Type B pancreatic cell (in vitro differentiated cells): ENCODE measurements at regions not wholly inside any gene's neighbourhood (a gene's known extent, or its start where the extent isn't known, plus 50 kb on each side); places are given as distances from the start of the nearest gene placed in this dataset.

Experiments
- DNase-seq: peaks from one replicate; pipeline ENCODE4 v3.0.0; 2021; ENCODE audit warnings: mixed read lengths; ENCODE audit not compliant: unreplicated experiment; ENCODE audit errors: extremely low spot score
- H3K27ac Mint-ChIP-seq: 2 replicates; pipeline ENCODE4 v1.8.0; 2021; ENCODE audit warnings: mild to moderate bottlenecking, mixed read lengths
- H3K27me3 Mint-ChIP-seq: 2 replicates; pipeline ENCODE4 v1.8.0; 2021; ENCODE audit warnings: mixed read lengths
- H3K36me3 Mint-ChIP-seq: 2 replicates; pipeline ENCODE4 v1.8.0; 2021; ENCODE audit warnings: mixed read lengths
- H3K4me1 Mint-ChIP-seq: one replicate; pipeline ENCODE4 v1.8.0; 2021; ENCODE audit warnings: mixed read lengths; ENCODE audit not compliant: unreplicated experiment
- H3K4me3 Mint-ChIP-seq: 2 replicates; pipeline ENCODE4 v1.8.0; 2021; ENCODE audit warnings: mild to moderate bottlenecking, mixed read lengths
- H3K9me3 Mint-ChIP-seq: 2 replicates; pipeline ENCODE4 v1.8.0; 2021; ENCODE audit warnings: mixed read lengths
- CTCF ChIP-seq: fragments of 200-600 bp; sonication (generic); conservative IDR thresholded peaks from 2 replicates; pipeline ENCODE4 v1.5.0; 2021; ENCODE audit warnings: antibody characterized with exemption, mild to moderate bottlenecking

DNA sequence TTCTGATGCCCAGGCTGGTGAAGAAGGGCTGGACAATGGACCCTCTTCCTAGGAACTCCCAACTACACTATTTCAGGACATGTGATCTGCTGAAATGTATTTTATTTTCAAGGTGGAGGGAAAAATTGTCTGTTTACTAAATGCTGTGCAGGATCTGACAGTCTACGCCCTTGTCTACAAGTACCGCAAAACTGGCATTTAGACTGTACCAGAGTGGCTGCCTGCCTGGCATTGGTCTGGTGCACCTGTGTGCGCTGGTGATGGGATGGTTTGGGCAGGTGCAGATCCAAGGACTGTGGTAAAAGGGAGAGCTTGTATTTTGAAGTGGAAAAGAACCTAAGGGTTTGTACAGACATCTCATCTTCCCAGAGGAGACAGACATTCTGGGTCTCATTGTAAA is 79.7 kb downstream of the AIPL1 start:
- Mint-ChIP-seq H3K36me3 (no peaks in the 10 kb centered on the region), H3K4me1 (no peaks in the 10 kb centered on the region), H3K9me3 (no peaks in the 10 kb centered on the region), H3K4me3 (no peak overlapping the region), H3K27ac (no peak overlapping the region), H3K27me3 (no peaks in the 10 kb centered on the region)
- peak; percentile 20 for DNase-seq
- TF ChIP-seq CTCF: no peak

DNA sequence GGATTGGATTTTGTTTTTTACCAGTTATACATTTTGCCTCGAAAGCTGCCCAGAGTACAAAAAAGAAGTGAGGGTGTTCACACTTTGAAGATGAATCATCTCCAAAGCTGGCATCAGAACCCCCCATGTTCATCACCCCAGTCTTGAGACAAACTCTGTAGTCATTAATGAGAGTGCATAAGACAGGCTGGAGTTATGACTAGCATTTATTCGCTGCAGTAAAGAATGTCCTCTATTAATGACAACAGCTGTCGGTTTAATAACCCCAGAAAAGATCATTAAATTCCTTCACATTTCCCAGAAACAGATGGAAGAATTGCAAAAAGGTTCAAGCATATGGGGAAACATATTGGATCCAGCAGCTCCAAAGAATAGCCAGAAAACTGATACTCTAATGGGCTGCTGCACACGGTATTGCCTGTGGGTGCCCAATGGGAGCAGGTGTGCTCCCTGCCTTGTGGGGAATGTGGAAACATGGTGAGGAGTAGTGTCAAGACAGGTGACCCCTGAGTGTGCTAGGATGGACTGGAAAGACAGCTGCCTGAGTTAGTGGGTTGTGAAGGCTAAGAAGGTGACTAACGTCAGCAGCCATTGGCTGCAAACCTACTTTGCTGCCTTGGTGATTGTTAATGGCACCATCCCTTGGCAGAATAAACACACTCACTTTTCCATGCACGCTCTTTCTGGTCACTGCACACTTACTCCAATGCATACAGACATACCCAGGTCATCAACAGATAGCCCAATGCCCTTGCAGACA is 81.9 kb downstream of the AIPL1 start:
- Mint-ChIP-seq H3K27me3 (no peaks in the 10 kb centered on the region), H3K4me3 (no peak overlapping the region), H3K9me3 (no peaks in the 10 kb centered on the region), H3K36me3 (no peaks in the 10 kb centered on the region), H3K27ac (peak overlapping the region; percentile 10), H3K4me1 (no peaks in the 10 kb centered on the region)
- TF ChIP-seq CTCF: no peak
- peak; percentile 7 for DNase-seq

GRCh38 chr17:6352016-6352415 is 82.9 kb downstream of the AIPL1 start:
- no peaks in the 10 kb centered on the region for H3K9me3 Mint-ChIP-seq
- TF ChIP-seq CTCF: no peak
- peak; percentile 8 for DNase-seq
- no peaks in the 10 kb centered on the region for H3K4me1 Mint-ChIP-seq
- no peaks in the 10 kb centered on the region for H3K36me3 Mint-ChIP-seq
- H3K27me3 Mint-ChIP-seq: peaks cover 5% of the 10 kb centered on the region
- no peak overlapping the region for H3K4me3 Mint-ChIP-seq
- no peak overlapping the region for H3K27ac Mint-ChIP-seq

DNA sequence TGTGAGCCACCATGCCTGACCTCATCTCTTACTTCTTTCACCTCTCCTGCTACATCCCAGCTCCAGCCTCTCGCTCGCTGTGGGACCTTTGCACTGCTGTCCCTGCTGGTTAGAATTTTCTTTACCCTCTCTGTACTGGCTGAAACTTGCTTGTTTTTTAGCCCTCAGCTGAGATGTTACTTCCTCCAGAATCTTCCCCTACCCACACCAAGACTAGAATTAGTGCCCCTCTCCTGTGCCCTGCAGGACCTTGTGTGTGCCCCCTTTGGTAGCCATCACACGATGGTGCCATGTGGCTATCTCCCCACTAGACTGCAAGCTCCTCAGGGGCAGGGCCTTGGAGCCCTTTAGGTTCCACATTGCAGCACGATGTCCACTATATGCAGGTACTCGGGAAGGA is 84.1 kb downstream of the AIPL1 start:
- Mint-ChIP-seq H3K4me1 (no peaks in the 10 kb centered on the region), H3K27ac (no peak overlapping the region), H3K4me3 (no peak overlapping the region), H3K9me3 (no peaks in the 10 kb centered on the region), H3K36me3 (no peaks in the 10 kb centered on the region), H3K27me3 (peaks cover 9% of the 10 kb centered on the region)
- peak; percentile 31 for DNase-seq
- TF ChIP-seq CTCF: no peak

DNA sequence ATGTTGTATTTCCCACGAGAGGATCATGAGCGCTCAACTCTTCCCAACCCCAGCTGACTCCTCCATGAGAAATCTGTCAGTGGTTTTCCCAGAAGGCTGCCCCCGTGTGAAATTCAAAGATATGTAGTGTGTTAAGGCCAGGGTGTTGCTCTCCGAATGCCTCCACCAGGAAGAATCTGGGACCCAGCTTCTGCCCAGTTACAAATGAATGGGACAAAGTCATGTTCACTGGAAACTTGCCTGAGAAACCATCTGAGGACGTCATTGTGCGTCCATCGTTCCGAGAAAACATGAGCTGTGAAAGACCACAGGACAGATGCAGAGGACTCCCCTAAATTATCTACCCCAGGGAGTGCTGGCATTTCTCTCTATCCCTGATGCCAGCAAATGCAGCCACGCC is 86.0 kb downstream of the AIPL1 start:
- H3K27me3 Mint-ChIP-seq: peaks cover 9% of the 10 kb centered on the region
- no peaks in the 10 kb centered on the region for H3K4me1 Mint-ChIP-seq
- peak; percentile 45 for DNase-seq
- no peaks in the 10 kb centered on the region for H3K9me3 Mint-ChIP-seq
- H3K4me3 Mint-ChIP-seq: no peak overlapping the region
- TF ChIP-seq CTCF: no peak
- no peaks in the 10 kb centered on the region for H3K36me3 Mint-ChIP-seq
- H3K27ac Mint-ChIP-seq: no peak overlapping the region
